Endothelial cell (in vitro differentiated cells): ENCODE measurements at regions not wholly inside any gene's neighbourhood (a gene's known extent, or its start where the extent isn't known, plus 50 kb on each side); places are given as distances from the start of the nearest gene placed in this dataset.

Experiments used
- DNase-seq: peaks from one replicate; pipeline ENCODE4 v3.0.0; 2021; ENCODE audit warnings: low spot score
- H3K27ac Mint-ChIP-seq: one replicate; pipeline ENCODE4 v1.8.0; 2021; ENCODE audit warnings: mixed read lengths, inconsistent platforms; ENCODE audit not compliant: unreplicated experiment
- H3K27me3 Mint-ChIP-seq: one replicate; pipeline ENCODE4 v1.8.0; 2021; ENCODE audit warnings: mild to moderate bottlenecking, moderate library complexity, mixed read lengths, inconsistent platforms; ENCODE audit not compliant: unreplicated experiment
- H3K36me3 Mint-ChIP-seq: one replicate; pipeline ENCODE4 v1.8.0; 2021; ENCODE audit warnings: mild to moderate bottlenecking, low read depth, mixed read lengths, inconsistent platforms; ENCODE audit not compliant: unreplicated experiment
- H3K4me1 Mint-ChIP-seq: one replicate; pipeline ENCODE4 v1.8.0; 2021; ENCODE audit warnings: mild to moderate bottlenecking, mixed read lengths, inconsistent platforms; ENCODE audit not compliant: unreplicated experiment
- H3K4me3 Mint-ChIP-seq: one replicate; pipeline ENCODE4 v1.8.0; 2021; ENCODE audit warnings: mild to moderate bottlenecking, mixed read lengths, inconsistent platforms; ENCODE audit not compliant: unreplicated experiment
- H3K9me3 Mint-ChIP-seq: one replicate; pipeline ENCODE4 v1.8.0; 2021; ENCODE audit warnings: mixed read lengths, inconsistent platforms; ENCODE audit not compliant: unreplicated experiment
- CTCF ChIP-seq: fragments of 200-600 bp; sonication (generic); IDR thresholded peaks from one replicate; pipeline ENCODE4 v1.5.0; 2021; ENCODE audit warnings: antibody characterized with exemption; ENCODE audit not compliant: unreplicated experiment

GRCh38 chr4:123940604-123941003 is 544.0 kb downstream of the SPRY1 start:
- Mint-ChIP-seq H3K36me3 (no peaks in the 10 kb centered on the region), H3K27ac (no peak overlapping the region), H3K4me1 (peaks cover 16% of the 10 kb centered on the region), H3K27me3 (no peaks in the 10 kb centered on the region), H3K4me3 (no peak overlapping the region), H3K9me3 (no peaks in the 10 kb centered on the region)
- no peak for DNase-seq
- no peak for TF ChIP-seq CTCF

DNA sequence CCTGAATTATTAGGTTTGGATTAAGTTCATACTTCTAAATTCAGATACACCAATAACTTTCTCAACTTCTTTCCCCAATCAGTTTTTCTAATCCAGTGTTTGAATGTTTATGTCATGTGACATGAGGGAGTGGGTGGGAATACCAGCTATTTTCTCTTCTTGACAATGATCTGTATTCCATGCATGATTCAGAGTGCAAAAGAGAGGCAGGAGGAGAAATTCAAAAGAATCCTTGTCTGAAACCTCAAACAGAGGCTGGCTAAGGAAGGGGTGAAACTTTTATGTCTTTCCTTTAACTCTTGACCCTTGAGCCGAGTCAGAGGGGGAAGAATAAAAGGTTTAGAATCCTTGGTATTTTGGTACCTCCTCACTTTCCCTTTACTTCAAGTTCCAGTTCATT is 544.7 kb downstream of the SPRY1 start:
- DNase-seq, result no peak
- H3K4me1 Mint-ChIP-seq, result peaks cover 15% of the 10 kb centered on the region

DNA sequence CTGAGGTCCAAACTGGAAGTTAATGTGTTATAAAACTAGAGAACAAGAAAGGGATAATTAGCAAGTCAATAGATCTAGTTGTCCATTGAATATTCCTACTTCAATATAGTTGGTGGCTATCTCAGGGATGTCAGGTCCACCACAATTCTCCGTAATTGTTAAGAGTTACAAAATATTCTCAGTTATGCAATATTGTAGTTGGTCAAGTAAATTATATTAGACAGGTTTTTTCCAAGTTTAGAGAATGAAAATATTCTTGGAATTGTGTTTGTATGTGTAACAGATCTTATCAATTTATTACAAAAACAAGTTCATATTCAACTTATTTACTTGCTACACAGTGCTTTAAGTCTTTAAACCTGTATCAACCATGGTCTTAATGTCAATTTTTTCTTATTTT is 547.4 kb downstream of the SPRY1 start:
- Mint-ChIP-seq H3K27me3 (no peaks in the 10 kb centered on the region), H3K36me3 (no peaks in the 10 kb centered on the region), H3K4me3 (no peak overlapping the region), H3K9me3 (no peaks in the 10 kb centered on the region), H3K27ac (no peak overlapping the region), H3K4me1 (peaks cover 9% of the 10 kb centered on the region)
- DNase-seq, result no peak
- no peak for TF ChIP-seq CTCF

More for the DNA sequence above, 544.7 kb downstream of the SPRY1 start:
- Mint-ChIP-seq H3K9me3 (no peaks in the 10 kb centered on the region), H3K4me3 (no peak overlapping the region), H3K27ac (no peak overlapping the region), H3K27me3 (no peaks in the 10 kb centered on the region), H3K36me3 (no peaks in the 10 kb centered on the region)
- TF ChIP-seq CTCF, result no peak

DNA sequence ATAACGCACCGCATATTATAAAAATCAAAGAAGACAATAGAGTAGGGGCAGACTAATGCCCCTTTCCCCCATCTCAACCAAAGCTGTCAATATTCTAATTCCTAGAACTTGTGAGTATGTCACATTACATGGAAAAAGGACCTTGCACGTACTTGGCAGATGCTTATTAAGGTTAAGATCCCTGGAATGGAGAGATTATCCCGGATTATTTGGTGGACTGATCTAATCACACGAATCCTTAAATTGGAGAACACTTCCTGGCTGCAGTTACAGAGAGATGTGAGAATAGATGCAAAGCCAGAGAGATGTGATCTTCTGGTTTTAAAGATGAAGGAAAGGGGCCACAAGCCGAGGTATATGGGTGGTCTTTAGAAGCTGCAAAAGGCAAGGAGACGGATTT is 548.7 kb downstream of the SPRY1 start:
- DNase-seq, result no peak
- Mint-ChIP-seq H3K9me3 (no peaks in the 10 kb centered on the region), H3K27ac (no peak overlapping the region), H3K36me3 (no peaks in the 10 kb centered on the region), H3K4me3 (no peak overlapping the region), H3K4me1 (peaks cover 1% of the 10 kb centered on the region), H3K27me3 (no peaks in the 10 kb centered on the region)
- no peak for TF ChIP-seq CTCF

DNA sequence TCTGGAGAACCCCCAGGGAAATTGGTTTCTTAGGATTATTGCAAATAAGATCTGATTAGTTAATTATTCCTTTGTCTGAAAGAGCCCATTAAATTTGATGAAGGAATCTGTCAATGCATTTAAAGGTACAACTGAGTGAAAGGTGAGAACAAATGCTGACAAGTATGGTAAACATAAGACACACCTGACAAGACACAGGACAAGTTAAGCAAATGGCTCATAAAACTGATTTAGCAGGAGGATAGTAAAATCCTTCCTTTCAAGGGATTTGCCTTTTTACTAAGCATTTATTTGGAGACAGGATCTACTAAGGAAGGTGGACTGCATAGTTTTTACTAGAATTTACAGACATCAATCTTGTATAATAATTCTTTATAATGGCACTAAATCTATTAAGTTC is 553.9 kb downstream of the SPRY1 start:
- no peak for TF ChIP-seq CTCF
- H3K4me1 Mint-ChIP-seq, result no peaks in the 10 kb centered on the region
- no peak for DNase-seq
- H3K4me3 Mint-ChIP-seq, result no peak overlapping the region
- no peak overlapping the region for H3K27ac Mint-ChIP-seq
- no peaks in the 10 kb centered on the region for H3K9me3 Mint-ChIP-seq
- no peaks in the 10 kb centered on the region for H3K27me3 Mint-ChIP-seq
- no peaks in the 10 kb centered on the region for H3K36me3 Mint-ChIP-seq
